H1 (cell line): ENCODE measurements at regions not wholly inside any gene's neighbourhood (a gene's known extent, or its start where the extent isn't known, plus 50 kb on each side); places are given as distances from the start of the nearest gene placed in this dataset.

ENCODE experiments used
- CTCF ChIA-PET: fragments of 300-600 bp; sonication (Branson Sonifier 250); formaldehyde crosslinking; loops from one replicate; lab custom pipeline; 2021; ENCODE audit not compliant: partially characterized antibody; lab: Charles Lee
- POLR2A ChIA-PET: fragments of 300-600 bp; sonication (Branson Sonifier 250); formaldehyde crosslinking; loops from one replicate; lab custom pipeline; 2021; ENCODE audit warnings: inconsistent platforms; ENCODE audit not compliant: partially characterized antibody; lab: Charles Lee
- DNase-seq, 2 experiments: peaks; one replicate each; pipeline versions ENCODE4 v3.0.0 to v3.0.0-alpha.2; 2010 to 2022; ENCODE audit warnings: low spot score in 2 of 2, low read depth in 1 of 2, mixed read lengths in 1 of 2
- FAIRE-seq: peaks from 2 replicates; lab custom pipeline; 2011; peaks lifted over from hg19 to GRCh38; lab: Jason Lieb, UNC
- H2AFZ ChIP-seq: 2 replicates; pipeline ENCODE4 v1.8.1; 2012; ENCODE audit warnings: low read length, inconsistent platforms
- H2AK5ac ChIP-seq: 2 replicates; pipeline ENCODE4 v1.6.1; 2013; ENCODE audit warnings: low read depth, low read length
- H2BK120ac ChIP-seq: replicated peaks from 2 replicates; pipeline ENCODE3; 2013; ENCODE audit warnings: low read depth, low read length, inconsistent platforms
- H2BK12ac ChIP-seq: 2 replicates; pipeline ENCODE4 v1.6.1; 2013; ENCODE audit warnings: low read depth, low read length
- H2BK15ac ChIP-seq: 2 replicates; pipeline ENCODE4 v1.6.1; 2013; ENCODE audit warnings: low read length
- H2BK20ac ChIP-seq: 2 replicates; pipeline ENCODE4 v1.6.1; 2013; ENCODE audit warnings: low read length
- H2BK5ac ChIP-seq: 2 replicates; pipeline ENCODE4 v1.6.1; 2013; ENCODE audit warnings: low read depth, low read length
- H3K14ac ChIP-seq: 2 replicates; pipeline ENCODE4 v1.6.1; 2013; ENCODE audit warnings: inconsistent platforms; ENCODE audit not compliant: insufficient read length
- H3K18ac ChIP-seq: 2 replicates; pipeline ENCODE4 v1.6.1; 2013; ENCODE audit warnings: low read length; ENCODE audit errors: extremely low read depth
- H3K23ac ChIP-seq: 2 replicates; pipeline ENCODE4 v1.6.1; 2013; ENCODE audit warnings: inconsistent platforms; ENCODE audit not compliant: insufficient read length
- H3K23me2 ChIP-seq: 2 replicates; pipeline ENCODE4 v1.6.1; 2013; ENCODE audit warnings: low read depth, low read length
- H3K27ac ChIP-seq: 2 replicates; pipeline ENCODE4 v1.6.1; 2011; ENCODE audit warnings: low read depth, low read length, inconsistent platforms
- H3K27me3 ChIP-seq, 4 experiments: replicated peaks in 1 of 4; 1 replicate in 1 of 4; 2 replicates in 3 of 4; pipeline versions ENCODE4 v1.6.1 to v1.8.1; 2011 to 2013; ENCODE audit warnings: low read length in 3 of 4, mild to moderate bottlenecking in 3 of 4, inconsistent platforms in 2 of 4, mixed read lengths in 2 of 4, moderate library complexity in 1 of 4; ENCODE audit not compliant: control insufficient read depth in 3 of 4, insufficient read depth in 3 of 4; ENCODE audit errors: extremely low read depth in 1 of 4
- H3K36me3 ChIP-seq, 4 experiments: 2 replicates each; pipeline versions ENCODE4 v1.6.1 to v1.8.1; 2011 to 2013; ENCODE audit warnings: mild to moderate bottlenecking in 4 of 4, low read length in 3 of 4, moderate library complexity in 2 of 4, control low read depth in 1 of 4, inconsistent platforms in 1 of 4; ENCODE audit not compliant: insufficient read depth in 4 of 4, control insufficient read depth in 2 of 4
- H3K4ac ChIP-seq: replicated peaks from 2 replicates; pipeline ENCODE3; 2013; ENCODE audit warnings: low read length, low read depth, mixed read lengths, inconsistent platforms; ENCODE audit not compliant: insufficient read length
- H3K4me1 ChIP-seq, 4 experiments: replicated peaks in 1 of 4; 1 replicate in 1 of 4; 2 replicates in 3 of 4; pipeline versions ENCODE4 v1.6.1 to v1.8.1; 2011 to 2013; ENCODE audit warnings: low read length in 3 of 4, inconsistent platforms in 2 of 4, mixed read lengths in 1 of 4; ENCODE audit not compliant: insufficient read depth in 4 of 4, control insufficient read depth in 3 of 4
- H3K4me2 ChIP-seq, 2 experiments: 2 replicates each; pipeline versions ENCODE4 v1.6.1 to v1.8.1; 2011 to 2013; ENCODE audit warnings: low read depth in 2 of 2, low read length in 2 of 2, control low read depth in 1 of 2, inconsistent platforms in 1 of 2, mild to moderate bottlenecking in 1 of 2; ENCODE audit not compliant: insufficient read depth in 1 of 2
- H3K4me3 ChIP-seq, 4 experiments: fragments of 200-600, 300-600 bp in 1 of 4; sonication (generic), shearing (Covaris generic), sonication (Bioruptor Twin) in 1 of 4; 2 replicates each; pipeline versions ENCODE4 v1.5.1 to v1.8.1; 2011 to 2016; ENCODE audit warnings: low read length in 4 of 4, low read depth in 3 of 4, control low read depth in 2 of 4, inconsistent platforms in 2 of 4, mild to moderate bottlenecking in 2 of 4, mixed read lengths in 1 of 4, moderate library complexity in 1 of 4; ENCODE audit not compliant: insufficient read depth in 2 of 4; ENCODE audit errors: extremely low read depth in 1 of 4
- H3K56ac ChIP-seq: replicated peaks from 2 replicates; pipeline ENCODE3; 2013; ENCODE audit warnings: low read depth, mild to moderate bottlenecking, mixed read lengths, low read length, inconsistent platforms; ENCODE audit not compliant: insufficient read length
- H3K79me1 ChIP-seq: 2 replicates; pipeline ENCODE4 v1.6.1; 2013; ENCODE audit warnings: low read depth, low read length, control low read depth
- H3K79me2 ChIP-seq, 2 experiments: 2 replicates each; pipeline versions ENCODE4 v1.6.1 to v1.8.1; 2012 to 2013; ENCODE audit warnings: low read length in 2 of 2, mild to moderate bottlenecking in 2 of 2, inconsistent platforms in 1 of 2; ENCODE audit not compliant: insufficient read depth in 2 of 2, control insufficient read depth in 1 of 2
- H3K9ac ChIP-seq, 4 experiments: replicated peaks in 1 of 4; 1 replicate in 1 of 4; 2 replicates in 3 of 4; pipeline versions ENCODE4 v1.6.1 to v1.8.1; 2011 to 2013; ENCODE audit warnings: low read depth in 3 of 4, low read length in 3 of 4, control low read depth in 2 of 4, mild to moderate bottlenecking in 2 of 4, moderate library complexity in 2 of 4, inconsistent platforms in 1 of 4; ENCODE audit errors: extremely low read depth in 1 of 4
- H3K9me3 ChIP-seq, 2 experiments: 2 replicates each; pipeline versions ENCODE4 v1.6.1 to v1.8.1; 2012 to 2013; ENCODE audit warnings: mild to moderate bottlenecking in 2 of 2, moderate library complexity in 2 of 2, control low read depth in 1 of 2, inconsistent platforms in 1 of 2, low read depth in 1 of 2, low read length in 1 of 2, mixed read lengths in 1 of 2; ENCODE audit not compliant: insufficient read depth in 2 of 2
- H4K20me1 ChIP-seq, 2 experiments: replicated peaks in 1 of 2; 2 replicates each; pipeline versions ENCODE3 to v1.8.1; 2011 to 2013; ENCODE audit warnings: inconsistent platforms in 2 of 2, low read length in 2 of 2, mild to moderate bottlenecking in 1 of 2; ENCODE audit not compliant: insufficient read depth in 2 of 2, control insufficient read depth in 1 of 2
- H4K5ac ChIP-seq: 2 replicates; pipeline ENCODE4 v1.6.1; 2013; ENCODE audit warnings: low read length, low read depth, mixed read lengths, inconsistent platforms; ENCODE audit not compliant: insufficient read length
- H4K8ac ChIP-seq: 2 replicates; pipeline ENCODE4 v1.8.0; 2013; ENCODE audit warnings: mild to moderate bottlenecking, moderate library complexity, low read length, inconsistent platforms; ENCODE audit not compliant: insufficient read depth; ENCODE audit errors: extremely low read depth
- H4K91ac ChIP-seq: replicated peaks from 2 replicates; pipeline ENCODE3; 2013; ENCODE audit warnings: low read length, mixed read lengths, inconsistent platforms; ENCODE audit not compliant: insufficient read length
- FOSL1 ChIP-seq: IDR thresholded peaks from 2 replicates; pipeline ENCODE4 v1.6.1; 2011; ENCODE audit warnings: mild to moderate bottlenecking, low read depth, low read length, moderate library complexity; ENCODE audit not compliant: insufficient read depth
- NANOG ChIP-seq: IDR thresholded peaks from 2 replicates; pipeline ENCODE4 v1.6.1; 2011; ENCODE audit warnings: low read length, low read depth, mild to moderate bottlenecking, inconsistent platforms; ENCODE audit not compliant: insufficient read depth, poor library complexity, severe bottlenecking
- WGBS, 2 experiments: shearing (Covaris generic) in 1 of 2; methylation state at CpG; one replicate each; pipeline versions ENCODE4 v1.1.6 to v1.1.7; 2013 to 2015; ENCODE audit warnings: low lambda C conversion rate in 2 of 2, mixed read lengths in 2 of 2, inconsistent platforms in 1 of 2, low coverage in 1 of 2, missing lambda C conversion rate in 1 of 2; ENCODE audit not compliant: insufficient replicate concordance in 2 of 2, insufficient coverage in 1 of 2, insufficient read length in 1 of 2; ENCODE audit errors: extremely low coverage in 1 of 2, missing lambda C conversion rate in 1 of 2; 5-methylcytosine and 5-hydroxymethylcytosine counted together

- H3K27ac ChIP-seq = no peak overlapping the region
- H2AFZ ChIP-seq = no peak overlapping the region
- no peak for DNase-seq
- ChIA-PET POLR2A (no interaction called here), CTCF (interaction anchor here (0.7 kb wide), 1 partner anchor 28 kb away, joined by 3 read pairs; no protein-coding TSS in a partner anchor)
- no peaks in the 10 kb centered on the region for H3K9me3 ChIP-seq
- no peak overlapping the region for H3K4me3 ChIP-seq
- H3K23ac ChIP-seq = no peak overlapping the region
- no peak overlapping the region for H2BK12ac ChIP-seq
- no peaks in the 10 kb centered on the region for H3K27me3 ChIP-seq
- no peak overlapping the region for H3K9ac ChIP-seq
- no peak overlapping the region for H3K4me2 ChIP-seq
- no peak overlapping the region for H3K4ac ChIP-seq
- H3K79me2 ChIP-seq = no peaks in the 10 kb centered on the region
- no peak for TF ChIP-seq FOSL1
- no peak for TF ChIP-seq NANOG
- H2BK20ac ChIP-seq = no peak overlapping the region
- H2BK15ac ChIP-seq = no peak overlapping the region
- H3K79me1 ChIP-seq = no peaks in the 10 kb centered on the region
- no peak overlapping the region for H2AK5ac ChIP-seq
- H4K20me1 ChIP-seq = no peaks in the 10 kb centered on the region
- WGBS, 2 experiments = 65% methylated on average over 1 of the region's 1 CpG; no CpG with 5 or more reads in 1 of the 2 experiments
- no peak overlapping the region for H3K18ac ChIP-seq
- H4K8ac ChIP-seq = no peak overlapping the region
- H3K56ac ChIP-seq = no peak overlapping the region
- no peak overlapping the region for H4K5ac ChIP-seq
- H3K14ac ChIP-seq = no peak overlapping the region
- no peak overlapping the region for H2BK5ac ChIP-seq
- H2BK120ac ChIP-seq = no peak overlapping the region
- H3K4me1 ChIP-seq = peaks cover 0 to 5% (median 0%) of the 10 kb centered on the region in 4 experiments; a peak in 2 of 7 replicates
- H4K91ac ChIP-seq = no peak overlapping the region
- H3K23me2 ChIP-seq = no peaks in the 10 kb centered on the region
- H3K36me3 ChIP-seq = no peaks in the 10 kb centered on the region
- FAIRE-seq = no peak
Measured at GRCh38 chr2:217102956-217103355, 243.1 kb upstream of the TNP1 start.
